Fibroblast of mammary gland (primary cell): ENCODE measurements at regions not wholly inside any gene's neighbourhood (a gene's known extent, or its start where the extent isn't known, plus 50 kb on each side); places are given as distances from the start of the nearest gene placed in this dataset.

Experiments used
- DNase-seq: peaks from one replicate; pipeline ENCODE4 v3.0.0-alpha.2; 2010; ENCODE audit warnings: low read depth
- H3K4me3 ChIP-seq: 2 replicates; pipeline ENCODE4 v1.5.1; 2011; ENCODE audit warnings: low read depth, mild to moderate bottlenecking, low read length, moderate library complexity; ENCODE audit not compliant: control insufficient read depth
- TF ChIP-seq, protein P1 (sequence below): conservative IDR thresholded peaks from 2 replicates; pipeline ENCODE4 v1.5.1; 2011; ENCODE audit warnings: low read depth, low read length, inconsistent platforms; ENCODE audit not compliant: control insufficient read depth, insufficient read depth

DNA sequence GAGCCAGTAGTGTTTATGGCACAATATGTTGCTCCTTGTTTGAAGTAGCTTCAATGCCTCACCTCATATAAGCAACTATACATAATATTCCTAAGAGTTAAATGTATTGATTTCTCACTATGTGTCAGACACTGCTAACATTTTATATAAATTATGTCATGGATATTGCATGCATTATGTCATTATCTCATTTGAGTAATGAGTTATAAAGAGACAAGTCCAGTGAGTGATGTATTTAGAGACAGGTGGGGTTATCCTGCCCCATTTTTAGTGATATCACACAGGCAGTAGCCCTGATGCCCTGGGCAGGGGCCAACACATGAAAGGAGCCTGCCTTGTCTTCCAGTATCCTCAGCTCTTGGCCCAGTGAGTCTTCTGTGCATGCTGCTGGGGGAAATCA is 247.0 kb upstream of the SESN3 start:
- DNase-seq: no peak
- H3K4me3 ChIP-seq: no peak overlapping the region
- TF ChIP-seq, protein P1, sequence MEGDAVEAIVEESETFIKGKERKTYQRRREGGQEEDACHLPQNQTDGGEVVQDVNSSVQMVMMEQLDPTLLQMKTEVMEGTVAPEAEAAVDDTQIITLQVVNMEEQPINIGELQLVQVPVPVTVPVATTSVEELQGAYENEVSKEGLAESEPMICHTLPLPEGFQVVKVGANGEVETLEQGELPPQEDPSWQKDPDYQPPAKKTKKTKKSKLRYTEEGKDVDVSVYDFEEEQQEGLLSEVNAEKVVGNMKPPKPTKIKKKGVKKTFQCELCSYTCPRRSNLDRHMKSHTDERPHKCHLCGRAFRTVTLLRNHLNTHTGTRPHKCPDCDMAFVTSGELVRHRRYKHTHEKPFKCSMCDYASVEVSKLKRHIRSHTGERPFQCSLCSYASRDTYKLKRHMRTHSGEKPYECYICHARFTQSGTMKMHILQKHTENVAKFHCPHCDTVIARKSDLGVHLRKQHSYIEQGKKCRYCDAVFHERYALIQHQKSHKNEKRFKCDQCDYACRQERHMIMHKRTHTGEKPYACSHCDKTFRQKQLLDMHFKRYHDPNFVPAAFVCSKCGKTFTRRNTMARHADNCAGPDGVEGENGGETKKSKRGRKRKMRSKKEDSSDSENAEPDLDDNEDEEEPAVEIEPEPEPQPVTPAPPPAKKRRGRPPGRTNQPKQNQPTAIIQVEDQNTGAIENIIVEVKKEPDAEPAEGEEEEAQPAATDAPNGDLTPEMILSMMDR: no peak

DNA sequence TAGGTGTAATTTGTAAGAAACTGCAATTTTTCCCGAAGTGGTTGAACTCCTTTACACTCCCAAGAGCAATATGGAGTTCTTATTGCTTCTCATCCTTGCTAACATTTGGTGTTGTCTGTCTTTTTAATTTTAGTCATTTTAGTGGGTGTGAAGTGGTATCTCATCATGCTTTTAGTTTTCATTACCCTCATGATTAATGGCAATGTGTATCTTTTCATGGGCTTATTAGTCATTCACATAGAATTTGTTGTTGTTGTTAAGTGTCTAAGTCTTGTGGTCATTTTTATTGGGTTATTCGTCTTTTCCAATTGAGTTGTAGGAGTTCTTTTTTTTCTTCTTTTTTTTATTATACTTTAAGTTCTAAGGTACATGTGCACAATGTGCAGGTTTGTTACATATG is 238.3 kb upstream of the SESN3 start:
- DNase-seq: peak; percentile 65
- no peak overlapping the region for H3K4me3 ChIP-seq
- TF ChIP-seq, protein P1: no peak

DNA sequence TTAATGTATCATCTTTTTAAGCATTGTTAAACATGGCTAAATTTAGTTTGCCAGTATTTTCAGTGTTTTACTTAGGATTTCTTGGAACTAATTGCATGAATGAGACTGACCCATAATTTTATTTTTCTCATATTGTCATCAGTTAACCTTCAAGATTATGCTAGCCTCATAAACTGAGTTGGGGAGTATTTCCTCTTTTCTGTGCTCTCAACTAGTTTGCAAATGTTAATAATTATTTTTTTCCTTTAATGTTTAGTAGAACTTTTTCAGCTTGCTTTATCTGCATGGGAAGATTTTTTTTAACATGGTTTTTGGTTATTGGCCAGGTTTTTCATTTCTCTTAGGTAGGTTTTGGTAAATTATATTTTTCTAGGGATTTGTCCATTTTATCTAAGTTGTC is 235.4 kb upstream of the SESN3 start:
- DNase-seq: no peak
- H3K4me3 ChIP-seq: no peak overlapping the region
- TF ChIP-seq, protein P1: no peak

DNA sequence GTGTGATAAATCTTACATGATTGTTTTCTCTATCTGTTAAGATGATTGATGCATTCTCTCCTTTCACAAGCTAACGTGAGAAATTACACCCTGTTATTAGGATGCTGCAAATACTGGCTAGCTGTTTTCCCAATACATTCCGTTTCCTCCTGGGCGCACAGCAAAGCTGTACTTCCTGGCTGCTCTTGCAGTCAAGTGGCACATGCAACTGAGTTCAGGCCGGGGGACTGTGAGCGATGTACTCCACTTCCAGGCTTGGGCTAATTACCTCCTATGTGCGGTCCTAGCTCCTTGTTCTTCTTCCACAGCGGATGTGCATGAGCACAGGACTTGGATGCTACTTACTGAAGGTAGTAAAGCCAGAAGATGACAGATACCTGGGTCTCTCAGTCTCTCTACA is 234.9 kb upstream of the SESN3 start:
- no peak for DNase-seq

DNA sequence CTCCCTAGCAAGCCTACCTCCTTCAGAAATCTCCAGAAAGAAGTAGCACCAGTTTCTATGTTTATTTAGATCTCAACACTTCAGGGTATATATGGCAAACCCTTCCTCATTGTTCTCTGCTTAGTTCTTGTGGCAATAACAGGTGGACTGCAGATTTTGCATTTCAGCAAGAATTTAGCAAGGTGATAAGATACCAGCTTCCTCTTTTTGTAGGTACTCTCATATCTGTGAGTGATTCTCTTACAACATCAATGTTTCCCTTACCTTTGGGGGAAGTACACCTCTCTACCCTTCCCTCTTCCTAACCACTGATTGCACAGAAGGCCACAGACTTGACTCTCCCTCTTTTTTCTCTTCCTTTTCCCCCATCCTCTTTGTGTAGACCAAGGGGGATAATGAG is 230.9 kb upstream of the SESN3 start:
- TF ChIP-seq, protein P1: no peak
- no peak overlapping the region for H3K4me3 ChIP-seq
- DNase-seq: no peak

More for the DNA sequence above, 234.9 kb upstream of the SESN3 start:
- H3K4me3 ChIP-seq: no peak overlapping the region
- TF ChIP-seq, protein P1: no peak

DNA sequence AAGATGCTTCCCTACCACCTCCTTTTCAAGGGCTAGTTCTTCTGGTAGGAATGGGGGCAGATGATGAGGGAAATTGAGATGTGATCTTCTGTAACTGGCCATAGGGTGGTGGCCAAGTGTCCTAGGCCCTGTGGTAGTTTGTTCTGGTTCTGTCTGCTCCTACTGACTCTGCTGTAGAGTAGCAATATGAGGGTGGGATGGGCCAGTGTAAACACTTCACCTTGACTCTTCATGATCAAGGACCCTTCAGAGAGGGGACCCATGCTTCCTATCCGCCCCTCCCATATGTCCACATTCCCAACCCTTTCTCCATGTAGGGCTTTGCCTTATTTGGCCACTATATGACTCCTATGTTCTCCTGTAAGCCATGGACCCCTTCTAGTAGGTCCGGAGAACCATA is 230.3 kb upstream of the SESN3 start:
- TF ChIP-seq, protein P1: no peak
- no peak for DNase-seq
- no peak overlapping the region for H3K4me3 ChIP-seq
